Astrocyte (in vitro differentiated cells and primary cell): ENCODE measurements at regions not wholly inside any gene's neighbourhood (a gene's known extent, or its start where the extent isn't known, plus 50 kb on each side); places are given as distances from the start of the nearest gene placed in this dataset.

Source experiments
- CTCF ChIP-seq: IDR thresholded peaks from 2 replicates; pipeline ENCODE4 v1.5.1; 2011; ENCODE audit warnings: low read depth, mild to moderate bottlenecking, inconsistent platforms, low read length, moderate library complexity; ENCODE audit not compliant: insufficient read depth
- EZH2 ChIP-seq: IDR thresholded peaks from 2 replicates; pipeline ENCODE4 v1.6.1; 2012; ENCODE audit warnings: mild to moderate bottlenecking, low read length, inconsistent platforms; ENCODE audit not compliant: insufficient read depth

GRCh38 chr19:28245937-28246336, 967.0 kb downstream of the UQCRFS1 start:
- TF ChIP-seq EZH2 (no peak), CTCF (no peak)
